ENCODE measurements at regions not wholly inside any gene's neighbourhood (a gene's known extent, or its start where the extent isn't known, plus 50 kb on each side); places are given as distances from the start of the nearest gene placed in this dataset.

GRCh38 chr6:1066449-1067090 is 245.3 kb upstream of the FOXQ1 start:
- no CpG with 5 or more reads among the region's 11 CpGs for WGBS (ENCODE audit: insufficient coverage)
- no peaks in the 10 kb centered on the region for H3K4me1 ChIP-seq (ENCODE audit: control insufficient read depth, insufficient read depth, low read length)
- H3K27me3 ChIP-seq (ENCODE audit: control insufficient read depth, insufficient read depth, low read length), result peaks cover 2% of the 10 kb centered on the region
- no peak for DNase-seq
- H3K36me3 ChIP-seq (ENCODE audit: control insufficient read depth, insufficient read depth, low read length), result no peaks in the 10 kb centered on the region
- H3K27ac ChIP-seq (ENCODE audit: low read length), result no peak overlapping the region
- H3K9me3 ChIP-seq (replicated peaks; ENCODE audit: control insufficient read depth, low read depth, low read length), result no peaks in the 10 kb centered on the region
- no peak overlapping the region for H3K4me3 ChIP-seq (ENCODE audit: low read length)

GRCh38 chr6:1065986-1066385 is 245.9 kb upstream of the FOXQ1 start:
- H3K4me1 ChIP-seq (ENCODE audit: control insufficient read depth, insufficient read depth, low read length), result no peaks in the 10 kb centered on the region
- no peaks in the 10 kb centered on the region for H3K36me3 ChIP-seq (ENCODE audit: control insufficient read depth, insufficient read depth, low read length)
- peaks cover 2% of the 10 kb centered on the region for H3K27me3 ChIP-seq (ENCODE audit: control insufficient read depth, insufficient read depth, low read length)
- DNase-seq, result no peak
- H3K9me3 ChIP-seq (replicated peaks; ENCODE audit: control insufficient read depth, low read depth, low read length), result no peaks in the 10 kb centered on the region
- no peak overlapping the region for H3K27ac ChIP-seq (ENCODE audit: low read length)
- no peak overlapping the region for H3K4me3 ChIP-seq (ENCODE audit: low read length)
- WGBS (ENCODE audit: insufficient coverage), result 78% methylated on average over 3 of the region's 8 CpGs

- WGBS (ENCODE audit: insufficient coverage), result 62% methylated on average over 7 of the region's 13 CpGs
- peaks cover 2% of the 10 kb centered on the region for H3K27me3 ChIP-seq (ENCODE audit: control insufficient read depth, insufficient read depth, low read length)
- no peak overlapping the region for H3K27ac ChIP-seq (ENCODE audit: low read length)
- H3K36me3 ChIP-seq (ENCODE audit: control insufficient read depth, insufficient read depth, low read length), result no peaks in the 10 kb centered on the region
- H3K4me1 ChIP-seq (ENCODE audit: control insufficient read depth, insufficient read depth, low read length), result no peaks in the 10 kb centered on the region
- no peaks in the 10 kb centered on the region for H3K9me3 ChIP-seq (replicated peaks; ENCODE audit: control insufficient read depth, low read depth, low read length)
- H3K4me3 ChIP-seq (ENCODE audit: low read length), result no peak overlapping the region
- DNase-seq, result no peak
These were observed 248.1 kb upstream of the FOXQ1 start for GRCh38 chr6:1063671-1064355.

GRCh38 chr6:1062786-1063545 is 248.9 kb upstream of the FOXQ1 start:
- no peaks in the 10 kb centered on the region for H3K4me1 ChIP-seq (ENCODE audit: control insufficient read depth, insufficient read depth, low read length)
- H3K9me3 ChIP-seq (replicated peaks; ENCODE audit: control insufficient read depth, low read depth, low read length), result no peaks in the 10 kb centered on the region
- H3K27ac ChIP-seq (ENCODE audit: low read length), result no peak overlapping the region
- no CpG with 5 or more reads among the region's 8 CpGs for WGBS (ENCODE audit: insufficient coverage)
- no peak overlapping the region for H3K4me3 ChIP-seq (ENCODE audit: low read length)
- H3K27me3 ChIP-seq (ENCODE audit: control insufficient read depth, insufficient read depth, low read length), result peaks cover 2% of the 10 kb centered on the region
- DNase-seq, result no peak
- H3K36me3 ChIP-seq (ENCODE audit: control insufficient read depth, insufficient read depth, low read length), result no peaks in the 10 kb centered on the region

- H3K9me3 ChIP-seq (replicated peaks; ENCODE audit: control insufficient read depth, low read depth, low read length), result no peaks in the 10 kb centered on the region
- H3K27me3 ChIP-seq (ENCODE audit: control insufficient read depth, insufficient read depth, low read length), result peaks cover 2% of the 10 kb centered on the region
- no peaks in the 10 kb centered on the region for H3K4me1 ChIP-seq (ENCODE audit: control insufficient read depth, insufficient read depth, low read length)
- H3K4me3 ChIP-seq (ENCODE audit: low read length), result no peak overlapping the region
- 23% methylated on average over 2 of the region's 6 CpGs for WGBS (ENCODE audit: insufficient coverage)
- H3K36me3 ChIP-seq (ENCODE audit: control insufficient read depth, insufficient read depth, low read length), result no peaks in the 10 kb centered on the region
- DNase-seq, result no peak
- H3K27ac ChIP-seq (ENCODE audit: low read length), result no peak overlapping the region
These were observed 252.3 kb upstream of the FOXQ1 start for GRCh38 chr6:1059596-1059995.

- 73% methylated on average over 3 of the region's 14 CpGs for WGBS (ENCODE audit: insufficient coverage)
- no peak for DNase-seq
- Histone ChIP-seq H3K4me1 (ENCODE audit: control insufficient read depth, insufficient read depth, low read length) (no peaks in the 10 kb centered on the region), H3K4me3 (ENCODE audit: low read length) (no peak overlapping the region), H3K27me3 (ENCODE audit: control insufficient read depth, insufficient read depth, low read length) (peaks cover 2% of the 10 kb centered on the region), H3K9me3 (replicated peaks; ENCODE audit: control insufficient read depth, low read depth, low read length) (no peaks in the 10 kb centered on the region), H3K27ac (ENCODE audit: low read length) (no peak overlapping the region), H3K36me3 (ENCODE audit: control insufficient read depth, insufficient read depth, low read length) (no peaks in the 10 kb centered on the region)
These were observed 254.3 kb upstream of the FOXQ1 start for GRCh38 chr6:1057490-1058135.

GRCh38 chr6:1055015-1055921 is 256.6 kb upstream of the FOXQ1 start:
- H3K36me3 ChIP-seq (ENCODE audit: control insufficient read depth, insufficient read depth, low read length), result no peaks in the 10 kb centered on the region
- no peak for DNase-seq
- no peaks in the 10 kb centered on the region for H3K4me1 ChIP-seq (ENCODE audit: control insufficient read depth, insufficient read depth, low read length)
- H3K9me3 ChIP-seq (replicated peaks; ENCODE audit: control insufficient read depth, low read depth, low read length), result no peaks in the 10 kb centered on the region
- H3K27me3 ChIP-seq (ENCODE audit: control insufficient read depth, insufficient read depth, low read length), result peaks cover 2% of the 10 kb centered on the region
- H3K27ac ChIP-seq (ENCODE audit: low read length), result no peak overlapping the region
- WGBS (ENCODE audit: insufficient coverage), result 72% methylated on average over 7 of the region's 16 CpGs
- no peak overlapping the region for H3K4me3 ChIP-seq (ENCODE audit: low read length)

- Histone ChIP-seq H3K4me1 (ENCODE audit: control insufficient read depth, insufficient read depth, low read length) (no peaks in the 10 kb centered on the region), H3K4me3 (ENCODE audit: low read length) (no peak overlapping the region), H3K27me3 (ENCODE audit: control insufficient read depth, insufficient read depth, low read length) (peaks cover 2% of the 10 kb centered on the region), H3K9me3 (replicated peaks; ENCODE audit: control insufficient read depth, low read depth, low read length) (no peaks in the 10 kb centered on the region), H3K27ac (ENCODE audit: low read length) (no peak overlapping the region), H3K36me3 (ENCODE audit: control insufficient read depth, insufficient read depth, low read length) (no peaks in the 10 kb centered on the region)
- DNase-seq, result no peak
- WGBS (ENCODE audit: insufficient coverage), result no CpG with 5 or more reads among the region's 3 CpGs
These were observed 257.3 kb upstream of the FOXQ1 start for GRCh38 chr6:1054653-1055014.

- Histone ChIP-seq H3K4me1 (ENCODE audit: control insufficient read depth, insufficient read depth, low read length) (no peaks in the 10 kb centered on the region), H3K4me3 (ENCODE audit: low read length) (no peak overlapping the region), H3K27ac (ENCODE audit: low read length) (no peak overlapping the region), H3K27me3 (ENCODE audit: control insufficient read depth, insufficient read depth, low read length) (peaks cover 2% of the 10 kb centered on the region), H3K9me3 (replicated peaks; ENCODE audit: control insufficient read depth, low read depth, low read length) (no peaks in the 10 kb centered on the region), H3K36me3 (ENCODE audit: control insufficient read depth, insufficient read depth, low read length) (no peaks in the 10 kb centered on the region)
- 62% methylated on average over 7 of the region's 7 CpGs for WGBS (ENCODE audit: insufficient coverage)
- no peak for DNase-seq
These were observed 258.3 kb upstream of the FOXQ1 start for GRCh38 chr6:1053586-1053985.
